ENCODE measurements at regions not wholly inside any gene's neighbourhood (a gene's known extent, or its start where the extent isn't known, plus 50 kb on each side); places are given as distances from the start of the nearest gene placed in this dataset.

GRCh38 chr20:24718277-24718676 lies 230.8 kb upstream of the CST7 start:
- no peak for DNase-seq

DNA sequence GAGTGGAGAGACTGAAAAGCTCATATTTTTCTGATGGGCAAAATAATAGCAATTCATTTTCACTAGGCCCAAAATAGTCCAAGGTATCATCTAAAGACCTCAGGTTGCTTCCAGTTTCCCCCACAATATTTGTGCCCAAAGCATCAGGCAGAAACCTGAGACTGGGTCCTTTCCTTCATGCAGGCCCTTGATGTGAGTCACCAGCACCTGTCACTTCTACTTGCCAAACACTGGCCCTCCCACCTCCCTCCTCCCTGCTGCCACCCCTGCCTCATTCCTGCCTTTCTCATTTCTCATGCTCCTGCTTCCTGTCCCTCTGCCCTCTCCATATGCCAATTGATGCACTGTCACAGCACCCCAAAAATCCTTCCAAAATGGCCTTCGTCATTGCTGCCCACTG lies 230.4 kb upstream of the CST7 start:
- DNase-seq = no peak

DNA sequence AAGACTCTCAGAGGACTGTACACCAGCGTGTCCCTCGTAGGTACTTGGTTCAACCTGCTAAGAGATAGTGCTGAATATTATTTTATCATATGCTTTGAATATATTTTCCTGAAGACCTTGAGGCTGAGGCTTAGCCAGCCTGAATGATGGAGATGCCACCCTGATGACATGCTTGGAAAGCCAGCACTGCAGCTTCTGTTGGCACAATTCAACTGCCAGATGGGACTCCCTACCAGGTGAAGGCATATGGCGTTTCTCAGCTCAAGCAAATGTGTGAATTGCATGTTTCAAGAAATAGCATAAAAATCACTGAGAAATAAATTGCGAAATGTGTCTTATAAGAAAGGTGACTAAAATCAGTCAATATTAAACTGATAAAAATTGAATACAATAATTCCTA lies 228.1 kb upstream of the CST7 start:
- DNase-seq = no peak

DNA sequence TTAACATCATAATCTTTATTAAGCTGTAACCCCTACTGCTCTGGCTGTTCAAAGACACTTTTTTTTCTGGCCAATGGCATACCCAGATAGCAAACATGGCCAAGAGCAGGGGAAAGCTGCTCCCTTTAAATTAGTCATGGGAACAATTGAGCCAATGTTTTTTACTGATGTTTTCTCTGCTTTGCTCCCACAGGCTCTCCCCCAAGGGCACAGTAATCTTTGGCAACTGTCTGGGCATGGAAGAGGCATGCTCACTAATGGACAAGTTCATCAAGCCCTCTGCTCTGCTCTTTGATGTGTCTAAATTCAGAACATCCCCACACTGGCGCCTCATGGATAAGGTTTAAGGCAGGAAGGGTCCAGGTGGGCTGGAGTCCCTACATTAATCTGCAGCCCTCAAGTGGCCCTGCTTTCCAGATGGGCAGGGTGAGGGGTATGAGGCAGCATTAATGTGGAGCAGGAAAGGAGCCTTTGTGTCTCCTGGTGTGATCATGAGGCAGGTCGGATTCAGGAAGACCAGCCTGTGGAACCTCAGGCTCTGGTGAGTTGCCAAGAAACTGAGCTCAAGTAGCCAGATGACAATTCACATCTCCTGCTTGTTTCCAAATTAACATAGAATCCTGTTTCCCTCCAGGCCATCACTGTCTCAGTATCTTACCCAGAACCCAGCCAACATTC lies 227.0 kb upstream of the CST7 start:
- DNase-seq = no peak

DNA sequence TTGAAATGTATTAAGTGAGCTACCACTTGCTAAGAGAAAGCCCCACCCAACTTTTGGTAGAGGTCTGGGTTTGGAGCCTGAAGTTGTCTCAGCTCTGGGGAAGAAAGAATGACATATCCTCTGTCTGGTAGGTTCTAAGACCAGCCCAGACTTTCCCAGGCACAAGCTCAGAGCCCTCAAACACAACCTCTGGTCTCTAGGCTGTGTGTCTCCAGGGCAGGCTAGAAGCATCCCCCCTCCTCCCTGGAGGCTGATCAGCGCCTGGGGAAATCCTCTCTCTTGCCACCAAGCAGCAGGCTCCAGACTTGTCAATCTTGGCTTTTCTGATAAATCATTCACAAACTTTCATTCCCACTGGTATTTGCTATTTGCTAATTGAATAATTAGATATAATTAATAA lies 226.5 kb upstream of the CST7 start:
- no peak for DNase-seq

GRCh38 chr20:24723186-24723585 lies 225.9 kb upstream of the CST7 start:
- no peak for DNase-seq

GRCh38 chr20:24723647-24724352 lies 225.3 kb upstream of the CST7 start:
- no peak for DNase-seq

GRCh38 chr20:24724982-24725533 lies 224.0 kb upstream of the CST7 start:
- DNase-seq = no peak

DNA sequence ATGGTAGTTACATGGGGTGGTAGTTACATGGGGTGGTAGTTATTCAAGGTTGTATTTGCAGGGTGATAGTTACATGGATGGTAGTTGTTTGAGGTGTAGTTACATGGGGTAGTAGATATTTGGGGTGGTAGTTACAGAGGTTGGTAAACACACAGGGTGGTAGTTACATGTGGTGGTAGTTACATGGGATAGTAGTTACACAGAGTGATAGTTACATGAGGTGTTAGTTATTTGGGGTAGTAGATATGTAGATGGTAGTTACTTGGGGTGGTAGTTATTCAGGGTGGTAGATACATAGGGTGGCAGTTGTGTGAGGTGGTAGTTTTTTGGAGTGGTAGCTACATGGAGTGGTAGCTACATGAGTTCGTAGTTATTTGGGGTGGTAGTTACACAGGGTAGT lies 221.3 kb upstream of the CST7 start:
- no peak for DNase-seq

DNA sequence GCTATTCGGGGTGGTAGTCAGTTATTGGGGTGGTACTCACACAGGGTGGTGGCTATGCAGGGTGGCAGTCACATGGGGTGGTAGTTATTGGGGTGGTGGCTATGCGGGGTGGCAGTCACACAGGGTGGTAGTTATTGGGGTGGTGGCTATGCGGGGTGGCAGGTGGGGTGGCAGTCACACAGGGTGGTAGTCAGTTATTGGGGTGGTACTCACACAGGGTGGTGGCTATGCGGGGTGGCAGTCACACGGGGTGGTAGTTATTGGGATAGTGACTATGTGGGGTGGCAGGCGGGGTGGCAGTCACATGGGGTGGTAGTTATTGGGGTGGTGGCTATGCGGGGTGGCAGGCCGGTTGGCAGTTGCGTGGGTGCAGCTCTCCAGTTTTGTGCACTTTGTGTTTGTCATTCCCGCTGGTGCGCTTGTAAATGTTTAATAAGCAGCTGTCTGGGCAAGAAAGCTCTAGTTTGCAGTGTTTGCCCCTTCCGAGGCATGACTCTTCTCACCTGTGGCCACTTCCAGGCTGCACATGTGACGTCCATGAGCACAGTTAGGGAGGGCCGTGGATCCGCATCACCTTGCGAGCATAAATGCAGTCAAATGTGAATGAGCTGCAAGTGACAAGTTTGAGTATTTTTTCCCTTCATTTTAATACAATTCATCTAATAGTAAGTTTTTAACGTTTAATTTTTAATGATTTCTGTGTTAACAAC lies 219.0 kb upstream of the CST7 start:
- DNase-seq = no peak

DNA sequence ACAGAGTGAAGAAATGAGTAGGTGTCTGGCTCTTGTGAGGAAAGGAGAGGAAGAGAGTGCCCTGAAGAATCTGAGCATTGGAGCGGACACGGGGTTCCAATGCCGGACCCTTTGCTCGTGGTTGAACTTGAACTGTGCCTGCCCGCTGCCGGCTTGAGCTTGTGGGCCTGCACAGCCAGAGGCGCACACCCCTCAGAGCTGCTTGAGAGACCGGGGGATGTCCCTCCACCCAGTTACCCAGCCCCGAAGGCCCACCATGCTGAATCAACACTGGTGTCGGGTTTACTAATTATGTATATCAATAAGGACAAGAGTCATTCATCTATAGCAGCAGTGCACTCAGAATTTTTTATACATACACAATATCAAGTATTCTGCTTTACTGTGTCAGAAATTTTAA lies 218.3 kb upstream of the CST7 start:
- DNase-seq = no peak

GRCh38 chr20:24731312-24731711 lies 217.8 kb upstream of the CST7 start:
- no peak for DNase-seq

DNA sequence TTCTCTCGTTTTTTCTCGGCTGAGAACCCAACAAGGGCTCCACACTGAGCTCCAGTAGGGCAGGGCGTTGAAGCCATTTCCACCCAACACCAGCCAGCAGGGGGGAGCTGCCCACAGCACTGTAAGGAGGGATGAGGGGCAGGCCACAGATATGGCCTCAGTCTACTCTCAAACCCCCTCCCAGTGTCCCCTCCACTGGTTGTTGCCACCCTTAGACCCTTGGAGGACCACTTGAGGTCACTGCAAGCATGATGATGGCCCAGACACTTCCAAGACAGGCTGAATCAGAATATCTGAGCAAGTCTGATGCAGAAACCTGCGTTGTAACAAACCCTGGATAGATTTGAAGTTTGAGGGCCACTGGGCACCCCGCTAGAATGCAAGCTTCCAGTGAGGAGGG lies 217.0 kb upstream of the CST7 start:
- DNase-seq = no peak

GRCh38 chr20:24732599-24732998 lies 216.5 kb upstream of the CST7 start:
- DNase-seq = peak; percentile 6

DNA sequence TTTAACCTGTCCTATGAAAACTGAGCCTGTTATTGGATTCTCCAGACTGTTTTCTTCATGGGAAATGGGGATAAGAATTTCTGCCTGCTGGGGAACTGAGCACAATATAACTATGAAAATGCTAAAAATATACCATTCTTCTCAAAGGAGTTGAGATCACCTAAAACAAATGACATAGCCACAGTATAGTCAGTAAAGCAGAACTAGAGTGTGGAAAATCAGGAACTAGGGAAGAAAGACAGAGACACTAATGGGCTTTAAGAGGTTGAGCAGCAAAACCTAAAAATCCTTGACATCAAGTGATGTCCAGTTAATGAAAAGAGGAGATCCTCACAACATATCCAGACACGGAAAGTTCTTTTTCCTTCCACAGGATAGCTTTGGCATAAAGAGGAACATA lies 215.7 kb upstream of the CST7 start:
- no peak for DNase-seq

DNA sequence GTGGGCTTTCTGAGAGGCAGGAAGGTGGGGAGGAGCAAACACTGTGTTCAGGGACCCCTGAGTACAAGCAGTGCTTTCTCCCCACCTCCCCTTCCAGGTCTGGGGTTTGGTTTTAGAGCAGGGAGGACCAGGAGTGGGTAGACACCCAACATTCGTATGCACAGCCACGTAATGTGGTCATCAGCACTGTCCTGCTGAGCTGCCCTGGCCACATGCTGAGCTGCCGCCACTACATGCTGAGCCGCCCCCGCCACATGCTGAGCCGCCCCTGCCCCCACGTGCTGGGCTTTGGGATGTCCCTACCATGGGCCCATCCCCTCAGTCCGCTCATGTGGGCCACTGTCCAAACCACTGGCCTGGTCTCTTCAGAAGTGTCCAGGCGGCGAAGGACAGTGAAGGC lies 214.9 kb upstream of the CST7 start:
- DNase-seq = no peak

- DNase-seq = peak; percentile 21
These were observed 213.8 kb upstream of the CST7 start for GRCh38 chr20:24735263-24735662.

DNA sequence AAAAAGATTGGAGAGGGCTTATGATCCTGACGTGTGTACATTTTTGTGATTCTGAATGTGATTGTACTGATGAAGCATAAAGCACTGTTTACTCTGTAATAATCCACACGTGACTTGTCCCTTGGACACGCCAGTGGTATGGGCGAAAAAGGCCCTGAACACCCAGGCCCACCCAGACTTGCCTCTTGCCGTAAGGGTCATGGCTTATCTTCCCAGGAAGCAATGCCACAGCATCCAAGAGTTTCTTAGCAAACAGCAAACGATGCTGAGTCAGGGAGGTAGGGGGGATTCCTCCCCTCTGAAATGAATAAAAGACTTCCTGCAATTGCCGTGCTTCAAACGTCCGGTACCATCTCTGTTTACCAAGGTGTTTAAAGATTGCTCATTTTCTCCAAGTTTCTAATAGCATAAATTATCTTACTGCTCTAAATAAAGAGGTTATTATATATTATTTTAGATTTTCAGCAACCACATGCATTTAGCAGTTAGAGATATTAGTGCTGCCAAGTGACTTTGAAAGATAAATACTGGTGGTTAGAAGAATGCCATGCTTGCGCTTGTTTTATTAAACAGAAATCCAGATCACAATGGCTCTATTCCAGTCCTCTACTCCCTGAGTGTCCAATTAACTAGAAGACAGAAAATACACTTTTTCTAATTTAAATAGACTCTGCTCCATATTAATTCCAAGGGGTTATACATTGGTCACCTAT lies 212.8 kb upstream of the CST7 start:
- DNase-seq = peak; percentile 3

- no peak for DNase-seq
These were observed 212.2 kb upstream of the CST7 start for GRCh38 chr20:24736844-24737211.

- no peak for DNase-seq
These were observed 211.7 kb upstream of the CST7 start for GRCh38 chr20:24737212-24737850.

GRCh38 chr20:24738058-24738775 lies 210.9 kb upstream of the CST7 start:
- DNase-seq = no peak

Data from fibroblast of skin of back (primary cell).